NCI-H1930 (cell line): ENCODE measurements at regions not wholly inside any gene's neighbourhood (a gene's known extent, or its start where the extent isn't known, plus 50 kb on each side); places are given as distances from the start of the nearest gene placed in this dataset.

Experiments used
- DNase-seq, 2 experiments: peaks; one replicate each; lab custom pipeline; 2025; lab: John Stamatoyannopoulos, UW

- no peak for DNase-seq
Observed at GRCh38 chr7:98464558-98464940, 63.7 kb upstream of the BAIAP2L1 start.

- DNase-seq, result no peak
Observed at GRCh38 chr7:98463837-98464557, 63.1 kb upstream of the BAIAP2L1 start.

GRCh38 chr7:98462911-98463633 lies 62.2 kb upstream of the BAIAP2L1 start:
- DNase-seq, result no peak

GRCh38 chr7:98460902-98461301 lies 60.0 kb upstream of the BAIAP2L1 start:
- DNase-seq, result no peak

GRCh38 chr7:98459529-98459928 lies 58.6 kb upstream of the BAIAP2L1 start:
- no peak for DNase-seq

GRCh38 chr7:98458090-98458875 lies 57.4 kb upstream of the BAIAP2L1 start:
- DNase-seq, result no peak

- DNase-seq, result no peak
Observed at GRCh38 chr7:98456866-98457265, 56.0 kb upstream of the BAIAP2L1 start.

GRCh38 chr7:98452791-98453190 lies 51.9 kb upstream of the BAIAP2L1 start:
- no peak for DNase-seq
